GM18499 (cell line): ENCODE measurements at regions not wholly inside any gene's neighbourhood (a gene's known extent, or its start where the extent isn't known, plus 50 kb on each side); places are given as distances from the start of the nearest gene placed in this dataset.
"Not testable (repeated sequence)": the region's sequence is repeated elsewhere in the genome, so short reads cannot be mapped to it uniquely, and the experiment has no call there.

ENCODE experiments used
- ATAC-seq: cut with Tn5 transposase; IDR thresholded peaks from one replicate; pipeline ENCODE4 v1.9.1; 2021; ENCODE audit warnings: moderate number of reproducible peaks; ENCODE audit not compliant: insufficient read depth, unreplicated experiment

- not testable (repeated sequence) for ATAC-seq
Observed at GRCh38 chr6:25207453-25208155, 71.6 kb upstream of the CARMIL1 start.

GRCh38 chr6:25215881-25216280, 63.3 kb upstream of the CARMIL1 start:
- no peak for ATAC-seq

- no peak for ATAC-seq
Observed at GRCh38 chr6:25217302-25217701, 61.9 kb upstream of the CARMIL1 start.

- no peak for ATAC-seq
Observed at GRCh38 chr6:25217829-25218228, 61.3 kb upstream of the CARMIL1 start.

GRCh38 chr6:25218346-25218745, 60.8 kb upstream of the CARMIL1 start:
- ATAC-seq = no peak

GRCh38 chr6:25219216-25219916, 59.8 kb upstream of the CARMIL1 start:
- ATAC-seq = no peak

- no peak for ATAC-seq
Observed at GRCh38 chr6:25219917-25220278, 59.3 kb upstream of the CARMIL1 start.

- no peak for ATAC-seq
Observed at GRCh38 chr6:25220857-25221256, 58.3 kb upstream of the CARMIL1 start.

GRCh38 chr6:25222006-25222678, 57.0 kb upstream of the CARMIL1 start:
- no peak for ATAC-seq

GRCh38 chr6:25223490-25223991, 55.6 kb upstream of the CARMIL1 start:
- ATAC-seq = no peak

- ATAC-seq = no peak
Observed at GRCh38 chr6:25224242-25224641, 54.9 kb upstream of the CARMIL1 start.

GRCh38 chr6:25227854-25228253, 51.3 kb upstream of the CARMIL1 start:
- no peak for ATAC-seq
